K562 (cell line): ENCODE measurements at regions not wholly inside any gene's neighbourhood (a gene's known extent, or its start where the extent isn't known, plus 50 kb on each side); places are given as distances from the start of the nearest gene placed in this dataset.

Experiments
- CHD4 ChIP-seq: fragments of 200-600 bp; sonication (generic); IDR thresholded peaks from 3 replicates; pipeline ENCODE4 v1.6.1; 2012; ENCODE audit warnings: low read depth, mild to moderate bottlenecking, mixed read lengths, low read length, inconsistent platforms; ENCODE audit not compliant: insufficient read depth, insufficient replicate concordance, poor library complexity, severe bottlenecking
- CXXC5 ChIP-seq: fragments of 250-450 bp; sonication (Bioruptor Pico); IDR thresholded peaks from 2 replicates; pipeline ENCODE4 v1.8.0; 2022; ENCODE audit warnings: inconsistent platforms, mild to moderate bottlenecking, moderate library complexity
- EZH2 ChIP-seq: IDR thresholded peaks from 2 replicates; pipeline ENCODE4 v1.6.1; 2012; ENCODE audit warnings: low read depth, mild to moderate bottlenecking, inconsistent platforms, low read length, borderline replicate concordance
- PHF20 ChIP-seq: fragments of 450-650 bp; IDR thresholded peaks from 2 replicates; pipeline ENCODE4 v1.6.1; 2018; ENCODE audit not compliant: partially characterized antibody
- POLR2A ChIP-seq: fragments of 450-650 bp; conservative IDR thresholded peaks from 2 replicates; pipeline ENCODE4 v1.6.1; 2016
- POU5F1 ChIP-seq: fragments of 150-350 bp; IDR thresholded peaks from 2 replicates; pipeline ENCODE4 v1.6.1; 2014; ENCODE audit warnings: borderline replicate concordance, low read length, low read depth, mild to moderate bottlenecking; ENCODE audit not compliant: partially characterized antibody
- PYGO2 ChIP-seq: fragments of 450-650 bp; IDR thresholded peaks from 2 replicates; pipeline ENCODE4 v1.6.1; 2016; ENCODE audit warnings: mild to moderate bottlenecking, missing genetic modification characterization, moderate library complexity, missing compliant biosample characterization
- RAD51 ChIP-seq: fragments of 450-650 bp; IDR thresholded peaks from 2 replicates; pipeline ENCODE4 v1.7.1; 2016; ENCODE audit warnings: low read depth, mild to moderate bottlenecking, borderline replicate concordance
- SMC3 ChIP-seq: conservative IDR thresholded peaks from 2 replicates; pipeline ENCODE4 v1.6.1; 2011; ENCODE audit warnings: low read depth, low read length, improper control_type of control experiment; ENCODE audit not compliant: insufficient read depth
- ZFX ChIP-seq: sonication (generic); formaldehyde crosslinking; IDR thresholded peaks from 2 replicates; pipeline ENCODE4 v1.8.0; 2022; ENCODE audit warnings: mild to moderate bottlenecking, missing genetic modification reagents, moderate library complexity
- TF ChIP-seq, protein P1 (sequence below): sonication (generic); formaldehyde crosslinking; IDR thresholded peaks from 2 replicates; pipeline ENCODE4 v1.8.0; 2023; ENCODE audit warnings: missing genetic modification reagents, mild to moderate bottlenecking, borderline replicate concordance
- TF ChIP-seq, protein P2 (sequence below): fragments of 450-650 bp; formaldehyde crosslinking; IDR thresholded peaks from 2 replicates; pipeline ENCODE4 v1.4.0; 2020; ENCODE audit warnings: mild to moderate bottlenecking, moderate library complexity
- TF ChIP-seq, protein P3 (sequence below), 3 experiments: IDR thresholded peaks in 2 of 3; conservative IDR thresholded peaks in 1 of 3; 2 replicates each; pipeline ENCODE4 v1.5.1; 2011 to 2012; ENCODE audit warnings: low read length in 3 of 3, mild to moderate bottlenecking in 3 of 3, control low read depth in 2 of 3, improper control_type of control experiment in 1 of 3, inconsistent platforms in 1 of 3, low read depth in 1 of 3, mixed read lengths in 1 of 3, moderate library complexity in 1 of 3; ENCODE audit not compliant: insufficient read depth in 2 of 3
- TF ChIP-seq, protein P4 (sequence below), 2 experiments: fragments of 450-650 bp in 1 of 2; sonication (generic) in 1 of 2; formaldehyde crosslinking in 1 of 2; IDR thresholded peaks; 2 replicates each; pipeline versions ENCODE4 v1.7.1 to v1.9.0; 2016 to 2022; ENCODE audit warnings: inconsistent platforms in 1 of 2, mild to moderate bottlenecking in 1 of 2, missing genetic modification reagents in 1 of 2

GRCh38 chr11:87560352-87560751 is 522.6 kb downstream of the TMEM135 start:
- TF ChIP-seq PHF20 (no peak), ZFX (CRISPR knock-in tag) (no peak), CXXC5 (no peak), PYGO2 (tag) (no peak), SMC3 (no peak), POLR2A (no peak), POU5F1 (no peak), EZH2 (no peak), RAD51 (no peak), CHD4 (no peak)
- TF ChIP-seq, protein P1, sequence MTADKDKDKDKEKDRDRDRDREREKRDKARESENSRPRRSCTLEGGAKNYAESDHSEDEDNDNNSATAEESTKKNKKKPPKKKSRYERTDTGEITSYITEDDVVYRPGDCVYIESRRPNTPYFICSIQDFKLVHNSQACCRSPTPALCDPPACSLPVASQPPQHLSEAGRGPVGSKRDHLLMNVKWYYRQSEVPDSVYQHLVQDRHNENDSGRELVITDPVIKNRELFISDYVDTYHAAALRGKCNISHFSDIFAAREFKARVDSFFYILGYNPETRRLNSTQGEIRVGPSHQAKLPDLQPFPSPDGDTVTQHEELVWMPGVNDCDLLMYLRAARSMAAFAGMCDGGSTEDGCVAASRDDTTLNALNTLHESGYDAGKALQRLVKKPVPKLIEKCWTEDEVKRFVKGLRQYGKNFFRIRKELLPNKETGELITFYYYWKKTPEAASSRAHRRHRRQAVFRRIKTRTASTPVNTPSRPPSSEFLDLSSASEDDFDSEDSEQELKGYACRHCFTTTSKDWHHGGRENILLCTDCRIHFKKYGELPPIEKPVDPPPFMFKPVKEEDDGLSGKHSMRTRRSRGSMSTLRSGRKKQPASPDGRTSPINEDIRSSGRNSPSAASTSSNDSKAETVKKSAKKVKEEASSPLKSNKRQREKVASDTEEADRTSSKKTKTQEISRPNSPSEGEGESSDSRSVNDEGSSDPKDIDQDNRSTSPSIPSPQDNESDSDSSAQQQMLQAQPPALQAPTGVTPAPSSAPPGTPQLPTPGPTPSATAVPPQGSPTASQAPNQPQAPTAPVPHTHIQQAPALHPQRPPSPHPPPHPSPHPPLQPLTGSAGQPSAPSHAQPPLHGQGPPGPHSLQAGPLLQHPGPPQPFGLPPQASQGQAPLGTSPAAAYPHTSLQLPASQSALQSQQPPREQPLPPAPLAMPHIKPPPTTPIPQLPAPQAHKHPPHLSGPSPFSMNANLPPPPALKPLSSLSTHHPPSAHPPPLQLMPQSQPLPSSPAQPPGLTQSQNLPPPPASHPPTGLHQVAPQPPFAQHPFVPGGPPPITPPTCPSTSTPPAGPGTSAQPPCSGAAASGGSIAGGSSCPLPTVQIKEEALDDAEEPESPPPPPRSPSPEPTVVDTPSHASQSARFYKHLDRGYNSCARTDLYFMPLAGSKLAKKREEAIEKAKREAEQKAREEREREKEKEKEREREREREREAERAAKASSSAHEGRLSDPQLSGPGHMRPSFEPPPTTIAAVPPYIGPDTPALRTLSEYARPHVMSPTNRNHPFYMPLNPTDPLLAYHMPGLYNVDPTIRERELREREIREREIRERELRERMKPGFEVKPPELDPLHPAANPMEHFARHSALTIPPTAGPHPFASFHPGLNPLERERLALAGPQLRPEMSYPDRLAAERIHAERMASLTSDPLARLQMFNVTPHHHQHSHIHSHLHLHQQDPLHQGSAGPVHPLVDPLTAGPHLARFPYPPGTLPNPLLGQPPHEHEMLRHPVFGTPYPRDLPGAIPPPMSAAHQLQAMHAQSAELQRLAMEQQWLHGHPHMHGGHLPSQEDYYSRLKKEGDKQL (CRISPR knock-in tag), result no peak
- TF ChIP-seq, protein P2, sequence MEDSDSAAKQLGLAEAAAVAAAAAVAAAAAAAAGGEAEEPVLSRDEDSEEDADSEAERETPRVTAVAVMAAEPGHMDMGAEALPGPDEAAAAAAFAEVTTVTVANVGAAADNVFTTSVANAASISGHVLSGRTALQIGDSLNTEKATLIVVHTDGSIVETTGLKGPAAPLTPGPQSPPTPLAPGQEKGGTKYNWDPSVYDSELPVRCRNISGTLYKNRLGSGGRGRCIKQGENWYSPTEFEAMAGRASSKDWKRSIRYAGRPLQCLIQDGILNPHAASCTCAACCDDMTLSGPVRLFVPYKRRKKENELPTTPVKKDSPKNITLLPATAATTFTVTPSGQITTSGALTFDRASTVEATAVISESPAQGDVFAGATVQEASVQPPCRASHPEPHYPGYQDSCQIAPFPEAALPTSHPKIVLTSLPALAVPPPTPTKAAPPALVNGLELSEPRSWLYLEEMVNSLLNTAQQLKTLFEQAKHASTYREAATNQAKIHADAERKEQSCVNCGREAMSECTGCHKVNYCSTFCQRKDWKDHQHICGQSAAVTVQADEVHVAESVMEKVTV (CRISPR knock-in tag), result no peak
- TF ChIP-seq, protein P3, sequence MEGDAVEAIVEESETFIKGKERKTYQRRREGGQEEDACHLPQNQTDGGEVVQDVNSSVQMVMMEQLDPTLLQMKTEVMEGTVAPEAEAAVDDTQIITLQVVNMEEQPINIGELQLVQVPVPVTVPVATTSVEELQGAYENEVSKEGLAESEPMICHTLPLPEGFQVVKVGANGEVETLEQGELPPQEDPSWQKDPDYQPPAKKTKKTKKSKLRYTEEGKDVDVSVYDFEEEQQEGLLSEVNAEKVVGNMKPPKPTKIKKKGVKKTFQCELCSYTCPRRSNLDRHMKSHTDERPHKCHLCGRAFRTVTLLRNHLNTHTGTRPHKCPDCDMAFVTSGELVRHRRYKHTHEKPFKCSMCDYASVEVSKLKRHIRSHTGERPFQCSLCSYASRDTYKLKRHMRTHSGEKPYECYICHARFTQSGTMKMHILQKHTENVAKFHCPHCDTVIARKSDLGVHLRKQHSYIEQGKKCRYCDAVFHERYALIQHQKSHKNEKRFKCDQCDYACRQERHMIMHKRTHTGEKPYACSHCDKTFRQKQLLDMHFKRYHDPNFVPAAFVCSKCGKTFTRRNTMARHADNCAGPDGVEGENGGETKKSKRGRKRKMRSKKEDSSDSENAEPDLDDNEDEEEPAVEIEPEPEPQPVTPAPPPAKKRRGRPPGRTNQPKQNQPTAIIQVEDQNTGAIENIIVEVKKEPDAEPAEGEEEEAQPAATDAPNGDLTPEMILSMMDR (IDR thresholded peaks at IDR 0.05 in 2 of 3, conservative IDR thresholded peaks at IDR 0.05 in 1 of 3; ENCODE audit: insufficient read depth in 2 of 3, low read depth in 1 of 3, low read length in 3 of 3), result no peak
- TF ChIP-seq, protein P4, sequence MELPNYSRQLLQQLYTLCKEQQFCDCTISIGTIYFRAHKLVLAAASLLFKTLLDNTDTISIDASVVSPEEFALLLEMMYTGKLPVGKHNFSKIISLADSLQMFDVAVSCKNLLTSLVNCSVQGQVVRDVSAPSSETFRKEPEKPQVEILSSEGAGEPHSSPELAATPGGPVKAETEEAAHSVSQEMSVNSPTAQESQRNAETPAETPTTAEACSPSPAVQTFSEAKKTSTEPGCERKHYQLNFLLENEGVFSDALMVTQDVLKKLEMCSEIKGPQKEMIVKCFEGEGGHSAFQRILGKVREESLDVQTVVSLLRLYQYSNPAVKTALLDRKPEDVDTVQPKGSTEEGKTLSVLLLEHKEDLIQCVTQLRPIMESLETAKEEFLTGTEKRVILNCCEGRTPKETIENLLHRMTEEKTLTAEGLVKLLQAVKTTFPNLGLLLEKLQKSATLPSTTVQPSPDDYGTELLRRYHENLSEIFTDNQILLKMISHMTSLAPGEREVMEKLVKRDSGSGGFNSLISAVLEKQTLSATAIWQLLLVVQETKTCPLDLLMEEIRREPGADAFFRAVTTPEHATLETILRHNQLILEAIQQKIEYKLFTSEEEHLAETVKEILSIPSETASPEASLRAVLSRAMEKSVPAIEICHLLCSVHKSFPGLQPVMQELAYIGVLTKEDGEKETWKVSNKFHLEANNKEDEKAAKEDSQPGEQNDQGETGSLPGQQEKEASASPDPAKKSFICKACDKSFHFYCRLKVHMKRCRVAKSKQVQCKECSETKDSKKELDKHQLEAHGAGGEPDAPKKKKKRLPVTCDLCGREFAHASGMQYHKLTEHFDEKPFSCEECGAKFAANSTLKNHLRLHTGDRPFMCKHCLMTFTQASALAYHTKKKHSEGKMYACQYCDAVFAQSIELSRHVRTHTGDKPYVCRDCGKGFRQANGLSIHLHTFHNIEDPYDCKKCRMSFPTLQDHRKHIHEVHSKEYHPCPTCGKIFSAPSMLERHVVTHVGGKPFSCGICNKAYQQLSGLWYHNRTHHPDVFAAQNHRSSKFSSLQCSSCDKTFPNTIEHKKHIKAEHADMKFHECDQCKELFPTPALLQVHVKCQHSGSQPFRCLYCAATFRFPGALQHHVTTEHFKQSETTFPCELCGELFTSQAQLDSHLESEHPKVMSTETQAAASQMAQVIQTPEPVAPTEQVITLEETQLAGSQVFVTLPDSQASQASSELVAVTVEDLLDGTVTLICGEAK (IDR thresholded peaks at IDR 0.05), result no peak
- TF ChIP-seq, protein P4 (CRISPR knock-in tag; IDR thresholded peaks at IDR 0.05), result no peak
